HepG2 (cell line): ENCODE measurements at regions not wholly inside any gene's neighbourhood (a gene's known extent, or its start where the extent isn't known, plus 50 kb on each side); places are given as distances from the start of the nearest gene placed in this dataset.

ENCODE experiments used
- BORCS8-MEF2B ChIP-seq: sonication (generic); formaldehyde crosslinking; IDR thresholded peaks from 2 replicates; pipeline ENCODE4 v1.8.0; 2022; ENCODE audit warnings: mild to moderate bottlenecking, missing genetic modification reagents
- ELK4 ChIP-seq: sonication (generic); formaldehyde crosslinking; IDR thresholded peaks from 2 replicates; pipeline ENCODE4 v1.9.0; 2021; ENCODE audit warnings: missing genetic modification reagents, borderline replicate concordance
- IRF2 ChIP-seq: IDR thresholded peaks from 2 replicates; pipeline ENCODE4 v1.6.1; 2018; ENCODE audit warnings: missing genetic modification reagents, missing compliant biosample characterization
- KDM4B ChIP-seq: sonication (generic); formaldehyde crosslinking; IDR thresholded peaks from 2 replicates; pipeline ENCODE4 v1.4.0; 2020; ENCODE audit warnings: missing genetic modification reagents
- NFE2 ChIP-seq: sonication (generic); formaldehyde crosslinking; IDR thresholded peaks from 2 replicates; pipeline ENCODE4 v1.4.0; 2020; ENCODE audit warnings: missing genetic modification reagents
- NFE2L1 ChIP-seq: sonication (generic); formaldehyde crosslinking; IDR thresholded peaks from 2 replicates; pipeline ENCODE4 v1.4.0; 2020; ENCODE audit warnings: missing genetic modification reagents, mild to moderate bottlenecking, borderline replicate concordance
- TMF1 ChIP-seq: sonication (generic); formaldehyde crosslinking; IDR thresholded peaks from 2 replicates; pipeline ENCODE4 v1.8.1; 2022; ENCODE audit warnings: low read depth, missing genetic modification reagents
- TOE1 ChIP-seq: sonication (generic); formaldehyde crosslinking; IDR thresholded peaks from 2 replicates; pipeline ENCODE4 v1.4.0; 2020; ENCODE audit warnings: mild to moderate bottlenecking, missing genetic modification reagents
- ZBTB49 ChIP-seq: sonication (generic); formaldehyde crosslinking; IDR thresholded peaks from 2 replicates; pipeline ENCODE4 v1.4.0; 2020; ENCODE audit warnings: missing genetic modification reagents, borderline replicate concordance
- ZHX1 ChIP-seq: sonication (generic); formaldehyde crosslinking; IDR thresholded peaks from 2 replicates; pipeline ENCODE4 v1.8.1; 2022; ENCODE audit warnings: low read depth, mild to moderate bottlenecking, missing genetic modification reagents
- ZNF546 ChIP-seq: sonication (generic); formaldehyde crosslinking; conservative IDR thresholded peaks from 2 replicates; pipeline ENCODE4 v1.8.1; 2023; ENCODE audit warnings: mild to moderate bottlenecking, missing genetic modification reagents
- ZNF557 ChIP-seq: sonication (generic); formaldehyde crosslinking; IDR thresholded peaks from 2 replicates; pipeline ENCODE4 v1.4.0; 2020; ENCODE audit warnings: missing genetic modification reagents
- ZNF652 ChIP-seq: IDR thresholded peaks from 2 replicates; pipeline ENCODE4 v1.6.1; 2016; ENCODE audit warnings: low read depth, borderline replicate concordance
- ZNF660 ChIP-seq: sonication (generic); formaldehyde crosslinking; IDR thresholded peaks from 2 replicates; pipeline ENCODE4 v1.5.1; 2020; ENCODE audit warnings: mild to moderate bottlenecking, low read depth, missing genetic modification reagents, borderline replicate concordance
- ZNF713 ChIP-seq: sonication (generic); formaldehyde crosslinking; IDR thresholded peaks from 2 replicates; pipeline ENCODE4 v1.4.0; 2020; ENCODE audit warnings: mild to moderate bottlenecking, missing genetic modification reagents
- TF ChIP-seq, protein P1 (sequence below), 2 experiments: sonication (generic) in 1 of 2; formaldehyde crosslinking in 1 of 2; IDR thresholded peaks; 2 replicates each; pipeline versions ENCODE4 v1.6.1 to v1.9.0; 2014 to 2022; ENCODE audit warnings: antibody characterized with exemption in 1 of 2, borderline replicate concordance in 1 of 2, inconsistent platforms in 1 of 2, low read depth in 1 of 2, missing genetic modification reagents in 1 of 2
- TF ChIP-seq, protein P2 (sequence below): sonication (generic); formaldehyde crosslinking; IDR thresholded peaks from 2 replicates; pipeline ENCODE4 v1.5.1; 2020; ENCODE audit warnings: missing genetic modification reagents, mild to moderate bottlenecking, borderline replicate concordance

- TF ChIP-seq, protein P1, sequence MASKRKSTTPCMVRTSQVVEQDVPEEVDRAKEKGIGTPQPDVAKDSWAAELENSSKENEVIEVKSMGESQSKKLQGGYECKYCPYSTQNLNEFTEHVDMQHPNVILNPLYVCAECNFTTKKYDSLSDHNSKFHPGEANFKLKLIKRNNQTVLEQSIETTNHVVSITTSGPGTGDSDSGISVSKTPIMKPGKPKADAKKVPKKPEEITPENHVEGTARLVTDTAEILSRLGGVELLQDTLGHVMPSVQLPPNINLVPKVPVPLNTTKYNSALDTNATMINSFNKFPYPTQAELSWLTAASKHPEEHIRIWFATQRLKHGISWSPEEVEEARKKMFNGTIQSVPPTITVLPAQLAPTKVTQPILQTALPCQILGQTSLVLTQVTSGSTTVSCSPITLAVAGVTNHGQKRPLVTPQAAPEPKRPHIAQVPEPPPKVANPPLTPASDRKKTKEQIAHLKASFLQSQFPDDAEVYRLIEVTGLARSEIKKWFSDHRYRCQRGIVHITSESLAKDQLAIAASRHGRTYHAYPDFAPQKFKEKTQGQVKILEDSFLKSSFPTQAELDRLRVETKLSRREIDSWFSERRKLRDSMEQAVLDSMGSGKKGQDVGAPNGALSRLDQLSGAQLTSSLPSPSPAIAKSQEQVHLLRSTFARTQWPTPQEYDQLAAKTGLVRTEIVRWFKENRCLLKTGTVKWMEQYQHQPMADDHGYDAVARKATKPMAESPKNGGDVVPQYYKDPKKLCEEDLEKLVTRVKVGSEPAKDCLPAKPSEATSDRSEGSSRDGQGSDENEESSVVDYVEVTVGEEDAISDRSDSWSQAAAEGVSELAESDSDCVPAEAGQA (IDR thresholded peaks at IDR 0.05; ENCODE audit: low read depth) = no peak
- TF ChIP-seq, protein P1 (CRISPR knock-in tag; IDR thresholded peaks at IDR 0.05; ENCODE audit: borderline replicate concordance) = no peak
- TF ChIP-seq ZBTB49 = no peak
- no peak for TF ChIP-seq NFE2
- no peak for TF ChIP-seq TMF1 (CRISPR knock-in tag)
- TF ChIP-seq ZNF652 (CRISPR knock-in tag) = no peak
- no peak for TF ChIP-seq BORCS8-MEF2B
- TF ChIP-seq KDM4B (CRISPR knock-in tag) = no peak
- no peak for TF ChIP-seq ZNF557
- no peak for TF ChIP-seq ZNF546 (CRISPR knock-in tag)
- no peak for TF ChIP-seq ZNF660 (CRISPR knock-in tag)
- TF ChIP-seq, protein P2, sequence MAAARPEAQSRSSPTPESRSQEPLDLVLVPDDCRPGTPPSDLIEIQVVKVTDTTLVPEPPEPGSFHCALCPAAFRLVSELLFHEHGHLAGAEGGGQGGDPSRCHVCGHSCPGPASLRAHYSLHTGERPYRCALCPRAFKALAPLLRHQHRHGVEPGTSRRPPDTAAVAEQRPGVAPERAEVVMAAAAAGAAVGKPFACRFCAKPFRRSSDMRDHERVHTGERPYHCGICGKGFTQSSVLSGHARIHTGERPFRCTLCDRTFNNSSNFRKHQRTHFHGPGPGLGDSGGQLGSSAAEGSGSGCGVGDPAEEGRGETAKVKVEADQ (CRISPR knock-in tag) = no peak
- TF ChIP-seq IRF2 (CRISPR knock-in tag) = no peak
- no peak for TF ChIP-seq ZHX1 (CRISPR knock-in tag)
- TF ChIP-seq ELK4 = no peak
- TF ChIP-seq TOE1 (CRISPR knock-in tag) = no peak; the same call in 1 of the 2 replicates
- TF ChIP-seq NFE2L1 (CRISPR knock-in tag) = no peak
- no peak for TF ChIP-seq ZNF713 (CRISPR knock-in tag)
These were observed 158.6 kb upstream of the LYZL1 start (continued) for GRCh38 chr10:29130190-29130673.
